Activated CD8-positive, alpha-beta T cell treated with anti-CD3 and anti-CD28 coated beads, Interleukin-2, amount 10 ng/mL, durations not matched to agents 7 days and 5 days (primary cell): ENCODE measurements at regions not wholly inside any gene's neighbourhood (a gene's known extent, or its start where the extent isn't known, plus 50 kb on each side); places are given as distances from the start of the nearest gene placed in this dataset.
"Not testable (repeated sequence)": the region's sequence is repeated elsewhere in the genome, so short reads cannot be mapped to it uniquely, and the experiment has no call there.

Source experiments
- ATAC-seq: fragments of 150-1000 bp; cut with Tn5 transposase; one replicate; pipeline ENCODE4 v1.10.0; 2021; ENCODE audit warnings: moderate library complexity
- CTCF ChIA-PET: fragments of 350-600 bp; sonication (Branson Sonifier 250); formaldehyde crosslinking; loops from one replicate; lab custom pipeline; 2021; ENCODE audit warnings: antibody characterized with exemption; lab: Charles Lee
- POLR2A ChIA-PET: fragments of 350-600 bp; sonication (Branson Sonifier 250); formaldehyde crosslinking; loops from one replicate; lab custom pipeline; 2021; ENCODE audit warnings: antibody characterized with exemption; lab: Charles Lee
- DNase-seq: peaks from one replicate; pipeline ENCODE4 v3.0.0-alpha.2; 2020
- H3K27ac Mint-ChIP-seq: one replicate; pipeline ENCODE4 v1.8.0; 2021; ENCODE audit warnings: mild to moderate bottlenecking, mixed read lengths
- H3K27me3 Mint-ChIP-seq: one replicate; pipeline ENCODE4 v1.8.0; 2021; ENCODE audit warnings: low read depth, mixed read lengths
- H3K36me3 Mint-ChIP-seq: one replicate; pipeline ENCODE4 v1.8.0; 2021; ENCODE audit warnings: low read depth, mixed read lengths
- H3K4me1 Mint-ChIP-seq: one replicate; pipeline ENCODE4 v1.8.0; 2021; ENCODE audit warnings: low read depth, mixed read lengths
- H3K4me3 Mint-ChIP-seq: one replicate; pipeline ENCODE4 v1.8.0; 2021; ENCODE audit warnings: mild to moderate bottlenecking, mixed read lengths
- H3K9me3 Mint-ChIP-seq: one replicate; pipeline ENCODE4 v1.8.0; 2022; ENCODE audit warnings: mixed read lengths; ENCODE audit not compliant: insufficient read depth

- Mint-ChIP-seq H3K27me3 (no peaks in the 10 kb centered on the region), H3K27ac (no peak overlapping the region), H3K4me3 (no peak overlapping the region), H3K4me1 (no peaks in the 10 kb centered on the region), H3K36me3 (no peaks in the 10 kb centered on the region), H3K9me3 (no peaks in the 10 kb centered on the region)
- POLR2A ChIA-PET, result no interaction called here
- DNase-seq, result no peak
- CTCF ChIA-PET, result no interaction called here
- ATAC-seq, result no peak
These were observed 214.9 kb downstream of the IL20RB start for GRCh38 chr3:137172728-137173127.

GRCh38 chr3:137174514-137174913, 216.7 kb downstream of the IL20RB start:
- Mint-ChIP-seq H3K4me3 (no peak overlapping the region), H3K4me1 (no peaks in the 10 kb centered on the region), H3K27me3 (no peaks in the 10 kb centered on the region), H3K27ac (no peak overlapping the region), H3K9me3 (no peaks in the 10 kb centered on the region), H3K36me3 (no peaks in the 10 kb centered on the region)
- ATAC-seq (no peak), DNase-seq (no peak)
- ChIA-PET CTCF (no interaction called here), POLR2A (no interaction called here)

- Mint-ChIP-seq H3K4me3 (no peak overlapping the region), H3K27me3 (no peaks in the 10 kb centered on the region), H3K27ac (no peak overlapping the region), H3K4me1 (no peaks in the 10 kb centered on the region), H3K36me3 (no peaks in the 10 kb centered on the region), H3K9me3 (no peaks in the 10 kb centered on the region)
- CTCF ChIA-PET, result no interaction called here
- POLR2A ChIA-PET, result no interaction called here
- ATAC-seq, result no peak
- DNase-seq, result no peak
These were observed 222.4 kb downstream of the IL20RB start for GRCh38 chr3:137180220-137180619.

- Mint-ChIP-seq H3K4me3 (no peak overlapping the region), H3K9me3 (no peaks in the 10 kb centered on the region), H3K4me1 (no peaks in the 10 kb centered on the region), H3K27ac (no peak overlapping the region), H3K36me3 (no peaks in the 10 kb centered on the region), H3K27me3 (no peaks in the 10 kb centered on the region)
- POLR2A ChIA-PET, result no interaction called here
- ATAC-seq (no peak), DNase-seq (no peak)
- CTCF ChIA-PET, result no interaction called here
These were observed 233.5 kb downstream of the IL20RB start for GRCh38 chr3:137191133-137191923.

GRCh38 chr3:137191951-137192350, 234.2 kb downstream of the IL20RB start:
- POLR2A ChIA-PET, result no interaction called here
- no peaks in the 10 kb centered on the region for H3K36me3 Mint-ChIP-seq

GRCh38 chr3:137194301-137194700, 236.5 kb downstream of the IL20RB start:
- ATAC-seq, result no peak
- ChIA-PET CTCF (no interaction called here), POLR2A (no interaction called here)
- DNase-seq, result no peak
- Mint-ChIP-seq H3K36me3 (no peaks in the 10 kb centered on the region), H3K27ac (no peak overlapping the region), H3K4me1 (no peaks in the 10 kb centered on the region), H3K9me3 (no peaks in the 10 kb centered on the region), H3K27me3 (no peaks in the 10 kb centered on the region), H3K4me3 (no peak overlapping the region)

More at GRCh38 chr3:137191951-137192350, 234.2 kb downstream of the IL20RB start:
- DNase-seq (no peak), ATAC-seq (no peak)
- H3K9me3 Mint-ChIP-seq, result no peaks in the 10 kb centered on the region
- H3K4me1 Mint-ChIP-seq, result no peaks in the 10 kb centered on the region
- H3K27me3 Mint-ChIP-seq, result no peaks in the 10 kb centered on the region
- no peak overlapping the region for H3K27ac Mint-ChIP-seq
- CTCF ChIA-PET, result no interaction called here
- H3K4me3 Mint-ChIP-seq, result no peak overlapping the region

- DNase-seq, ATAC-seq, H3K4me1 Mint-ChIP-seq, H3K36me3 Mint-ChIP-seq, POLR2A ChIA-PET, CTCF ChIA-PET, H3K4me3 Mint-ChIP-seq, H3K27ac Mint-ChIP-seq, H3K9me3 Mint-ChIP-seq, H3K27me3 Mint-ChIP-seq: not testable (repeated sequence)
These were observed 240.6 kb downstream of the IL20RB start for GRCh38 chr3:137198374-137198773.

- H3K27me3 Mint-ChIP-seq, result peaks cover 3% of the 10 kb centered on the region
- CTCF ChIA-PET, result no interaction called here
- H3K4me3 Mint-ChIP-seq, result no peak overlapping the region
- H3K36me3 Mint-ChIP-seq, result no peaks in the 10 kb centered on the region
- H3K27ac Mint-ChIP-seq, result no peak overlapping the region
- POLR2A ChIA-PET, result no interaction called here
- DNase-seq (no peak), ATAC-seq (no peak)
- H3K4me1 Mint-ChIP-seq, result no peaks in the 10 kb centered on the region
- no peaks in the 10 kb centered on the region for H3K9me3 Mint-ChIP-seq
These were observed 241.9 kb downstream of the IL20RB start for GRCh38 chr3:137199678-137200077.

GRCh38 chr3:137201066-137201465, 243.3 kb downstream of the IL20RB start:
- Mint-ChIP-seq H3K9me3 (no peaks in the 10 kb centered on the region), H3K27me3 (peaks cover 3% of the 10 kb centered on the region), H3K4me3 (no peak overlapping the region), H3K4me1 (no peaks in the 10 kb centered on the region), H3K36me3 (no peaks in the 10 kb centered on the region), H3K27ac (no peak overlapping the region)
- ChIA-PET CTCF (no interaction called here), POLR2A (no interaction called here)
- no peak for DNase-seq
- ATAC-seq, result no peak

GRCh38 chr3:137202941-137203340, 245.2 kb downstream of the IL20RB start:
- ChIA-PET CTCF (no interaction called here), POLR2A (no interaction called here)
- ATAC-seq (no peak), DNase-seq (no peak)
- Mint-ChIP-seq H3K4me1 (no peaks in the 10 kb centered on the region), H3K27ac (no peak overlapping the region), H3K27me3 (peaks cover 3% of the 10 kb centered on the region), H3K36me3 (no peaks in the 10 kb centered on the region), H3K4me3 (no peak overlapping the region), H3K9me3 (no peaks in the 10 kb centered on the region)

GRCh38 chr3:137204409-137204808, 246.6 kb downstream of the IL20RB start:
- Mint-ChIP-seq H3K36me3 (no peaks in the 10 kb centered on the region), H3K4me3 (no peak overlapping the region), H3K27ac (no peak overlapping the region), H3K27me3 (peaks cover 3% of the 10 kb centered on the region), H3K4me1 (no peaks in the 10 kb centered on the region), H3K9me3 (no peaks in the 10 kb centered on the region)
- DNase-seq, result no peak
- ChIA-PET POLR2A (no interaction called here), CTCF (no interaction called here)
- ATAC-seq, result no peak

- no peaks in the 10 kb centered on the region for H3K9me3 Mint-ChIP-seq
- POLR2A ChIA-PET, result no interaction called here
- CTCF ChIA-PET, result no interaction called here
- H3K27ac Mint-ChIP-seq, result no peak overlapping the region
- ATAC-seq (no peak), DNase-seq (no peak)
- H3K4me1 Mint-ChIP-seq, result no peaks in the 10 kb centered on the region
- no peaks in the 10 kb centered on the region for H3K36me3 Mint-ChIP-seq
- H3K27me3 Mint-ChIP-seq, result peaks cover 3% of the 10 kb centered on the region
- H3K4me3 Mint-ChIP-seq, result no peak overlapping the region
These were observed 247.7 kb downstream of the IL20RB start for GRCh38 chr3:137205394-137206045.
